ENCODE measurements at regions not wholly inside any gene's neighbourhood (a gene's known extent, or its start where the extent isn't known, plus 50 kb on each side); places are given as distances from the start of the nearest gene placed in this dataset.
"Not testable (repeated sequence)": the region's sequence is repeated elsewhere in the genome, so short reads cannot be mapped to it uniquely, and the experiment has no call there.

DNA sequence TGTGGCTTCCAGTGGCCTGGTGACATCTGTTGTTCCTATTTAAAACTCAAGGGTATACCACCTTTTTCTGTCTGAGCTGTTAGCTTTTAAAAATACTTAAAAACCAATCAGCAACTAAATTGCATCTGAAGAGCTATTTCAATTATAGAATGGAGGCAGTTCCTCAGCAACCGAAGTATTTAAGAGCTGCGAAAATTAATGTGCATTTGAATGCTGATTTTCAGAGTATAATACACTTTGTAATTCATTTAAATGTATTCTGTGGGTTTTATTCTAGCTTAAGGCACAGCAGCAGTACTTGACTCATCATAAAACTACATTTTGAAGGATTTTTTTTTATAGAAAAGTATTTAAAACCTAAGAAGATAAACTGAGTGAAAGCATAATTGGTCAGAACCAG, 404.9 kb upstream of the PRKCQ start:
- no peak for DNase-seq (ENCODE audit: low spot score)

DNA sequence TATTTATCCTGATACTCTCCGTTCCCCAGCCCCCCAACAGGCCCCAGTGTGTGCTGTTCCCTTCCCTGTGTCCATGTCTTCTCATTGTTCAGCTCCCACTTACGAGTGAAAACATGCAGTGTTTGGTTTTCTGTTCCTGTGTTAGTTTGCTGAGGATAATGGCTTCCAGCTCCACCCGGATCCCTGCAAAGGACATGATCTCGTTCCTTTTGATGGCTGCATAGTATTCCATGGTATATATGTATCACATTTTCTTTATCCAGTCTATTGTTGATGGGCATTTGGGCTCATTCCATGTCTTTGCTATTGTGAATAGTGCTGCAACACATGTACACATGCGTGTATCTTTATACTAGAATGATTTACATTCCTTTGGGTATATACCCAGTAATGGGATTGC, 403.9 kb upstream of the PRKCQ start:
- DNase-seq (ENCODE audit: low spot score): not testable (repeated sequence)

DNA sequence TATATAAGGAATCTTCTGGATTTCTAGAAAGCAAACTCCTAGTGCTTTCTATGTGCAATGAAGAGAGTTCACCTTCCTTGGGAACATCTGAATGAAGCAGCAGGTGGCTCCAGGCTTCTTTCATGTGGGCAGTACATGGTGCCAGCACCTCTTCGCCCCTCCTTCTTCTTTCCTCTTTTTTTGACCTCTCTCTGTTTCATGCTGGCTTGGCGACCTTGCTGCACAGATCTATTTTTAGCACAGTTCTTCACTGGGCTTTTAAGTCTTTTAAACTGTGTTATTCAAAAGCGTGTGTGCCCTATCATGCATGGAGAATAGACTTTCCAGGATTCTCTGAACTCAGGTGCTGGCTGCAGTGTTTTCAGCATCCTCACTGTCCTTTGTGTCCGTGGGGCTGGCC, 400.3 kb upstream of the PRKCQ start:
- no peak for DNase-seq (ENCODE audit: low spot score)

DNA sequence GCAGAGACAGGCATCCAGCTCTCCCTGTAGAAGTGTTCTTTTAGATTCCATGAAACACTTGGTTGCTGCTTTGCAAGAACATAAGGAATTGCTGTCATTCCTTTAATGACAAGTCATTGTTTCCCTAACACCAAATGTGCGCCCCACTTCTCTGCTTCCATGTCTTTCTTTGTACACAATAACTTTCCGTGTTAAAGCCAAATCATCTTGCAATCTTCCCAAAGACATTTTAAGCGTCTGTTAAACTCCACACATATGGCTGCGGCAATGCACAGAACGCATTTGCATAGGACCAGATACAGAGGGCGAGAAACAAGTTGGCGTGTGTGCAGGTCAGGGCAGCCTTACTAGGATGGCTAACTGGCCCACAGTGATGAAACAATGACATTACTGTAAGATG, 399.3 kb upstream of the PRKCQ start:
- DNase-seq (ENCODE audit: low spot score): no peak

DNA sequence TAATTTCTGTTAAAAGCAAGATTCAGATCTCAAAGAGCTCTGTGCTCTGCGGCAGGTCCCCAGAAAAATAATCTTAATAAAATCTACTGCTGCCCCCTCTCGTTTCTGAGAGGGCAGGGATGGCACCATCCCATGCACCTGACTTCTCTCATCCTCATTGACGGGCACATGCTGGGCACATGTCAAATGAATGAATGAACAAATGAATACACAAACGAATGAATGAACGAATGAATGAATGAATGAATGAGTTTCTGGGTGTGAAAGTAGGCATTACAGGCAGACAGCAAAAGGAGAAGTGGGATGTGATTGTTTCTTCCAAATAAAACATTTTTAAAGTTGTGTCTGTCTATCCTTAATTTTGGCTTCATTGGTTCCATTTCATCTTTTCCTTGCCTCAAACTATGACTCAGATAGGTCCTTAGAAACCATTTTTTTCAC, 398.1 kb upstream of the PRKCQ start:
- no peak for DNase-seq (ENCODE audit: low spot score)

DNA sequence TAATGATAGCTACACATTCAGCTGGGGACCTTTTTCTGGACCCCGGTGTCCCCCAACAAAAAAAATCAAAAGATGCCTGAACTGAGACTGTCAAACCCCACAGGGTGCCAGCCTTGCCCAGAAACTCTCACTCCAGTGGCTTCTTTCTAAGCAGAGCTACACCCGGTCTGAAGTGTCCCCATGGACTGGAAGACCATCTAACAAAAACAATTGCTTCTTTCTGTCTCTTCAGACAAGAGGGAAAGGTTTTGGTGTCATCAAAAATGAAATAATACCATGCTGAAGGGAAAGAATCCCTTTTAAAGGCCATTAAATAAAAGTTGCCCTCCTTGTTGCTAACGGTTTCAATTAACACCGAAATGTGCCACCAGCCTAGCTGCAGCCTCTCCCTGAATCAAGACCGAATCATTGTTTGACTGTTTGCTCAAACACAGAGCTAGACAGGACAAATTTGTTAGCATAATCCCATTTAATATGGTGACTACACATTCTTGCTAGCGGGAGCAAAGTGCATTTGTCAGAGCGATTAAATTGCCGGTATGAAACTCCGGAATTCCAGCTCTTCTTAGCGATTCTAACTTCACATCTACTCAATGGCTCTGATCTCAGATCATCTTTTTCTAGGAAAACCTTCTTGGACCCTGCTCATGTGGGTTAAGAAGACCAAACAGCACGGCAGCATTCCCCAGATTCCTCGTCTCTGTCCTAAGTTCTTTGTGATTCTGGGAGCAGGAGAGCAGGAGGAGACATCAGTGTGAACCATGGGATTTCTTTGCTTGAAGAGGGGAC, 397.5 kb upstream of the PRKCQ start:
- DNase-seq (ENCODE audit: low spot score): no peak

DNA sequence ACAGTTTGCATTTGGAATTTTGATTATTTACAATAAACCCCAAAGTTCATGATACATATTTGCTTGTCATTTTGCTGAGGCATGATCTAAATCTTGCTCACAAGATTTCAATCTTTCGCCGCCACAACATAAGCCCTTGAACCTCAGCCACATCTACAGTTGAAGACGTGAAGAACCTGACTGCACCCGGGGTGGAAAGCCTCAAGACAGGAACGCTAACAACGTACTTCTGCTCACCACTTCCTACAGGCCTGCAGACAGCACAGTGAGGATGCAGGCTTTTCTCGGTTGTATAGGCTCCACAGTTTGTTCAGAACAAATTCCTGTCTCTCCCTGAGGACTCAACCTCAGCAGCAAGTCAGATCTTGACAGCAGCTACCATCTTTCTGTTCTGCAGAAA, 393.8 kb upstream of the PRKCQ start:
- no peak for DNase-seq (ENCODE audit: low spot score)

DNA sequence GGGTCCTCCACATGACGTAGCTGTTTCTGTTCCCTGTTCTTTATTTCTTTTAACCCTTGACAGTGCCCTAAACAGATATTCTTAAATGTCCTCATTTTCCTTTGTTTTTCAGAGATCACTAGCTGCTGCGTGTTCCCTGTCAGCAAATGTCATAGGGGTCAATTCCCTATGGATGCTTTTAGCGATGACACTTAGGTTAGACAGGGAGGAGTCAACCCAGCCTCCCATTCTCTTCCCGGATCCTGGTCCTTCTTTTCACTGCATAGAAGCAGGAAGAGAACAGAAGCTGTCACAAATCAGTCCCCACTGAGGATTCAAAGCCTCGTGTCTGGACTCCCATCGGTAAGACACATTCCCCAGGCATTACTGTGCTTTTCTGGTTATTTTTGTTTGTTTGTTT, 392.1 kb upstream of the PRKCQ start:
- DNase-seq (ENCODE audit: low spot score): no peak

DNA sequence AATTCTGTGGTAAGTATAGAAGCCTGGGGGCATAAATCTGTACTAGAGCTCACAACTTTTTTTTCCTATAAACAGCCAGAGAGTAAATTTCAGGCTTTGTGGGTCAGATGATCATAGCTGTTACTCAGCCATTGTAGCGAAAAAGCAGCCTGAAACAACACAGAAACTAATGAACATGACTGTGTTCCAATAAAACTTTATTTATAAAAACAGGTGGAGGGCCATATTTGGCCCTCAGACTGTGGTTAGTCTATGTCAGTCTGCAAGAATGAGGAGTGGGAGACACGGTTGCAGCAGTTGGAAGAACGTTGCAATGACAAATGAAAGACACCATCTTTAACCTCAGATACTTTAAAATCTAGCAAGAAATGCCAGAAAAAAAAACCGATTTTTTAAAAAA, 389.6 kb upstream of the PRKCQ start:
- no peak for DNase-seq (ENCODE audit: low spot score)

DNA sequence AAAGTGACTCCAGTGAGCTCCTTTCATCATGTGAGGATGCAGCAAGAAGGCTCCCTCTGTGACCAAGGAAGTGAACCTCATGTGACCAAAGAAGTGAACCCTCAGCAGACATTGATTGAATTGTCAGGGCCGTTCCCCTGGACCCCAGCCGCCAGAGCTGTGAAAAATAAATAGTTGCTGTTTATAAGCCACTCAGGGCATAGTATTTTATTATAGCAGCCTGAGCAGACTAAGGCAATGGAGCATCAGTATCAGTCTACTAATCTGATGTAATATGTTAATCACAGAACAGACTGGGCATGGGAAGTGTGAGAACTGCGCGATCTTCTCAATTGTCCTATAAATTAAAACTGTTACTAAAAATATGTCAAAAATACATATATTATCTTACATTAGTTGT, 384.5 kb upstream of the PRKCQ start:
- DNase-seq (ENCODE audit: low spot score): no peak

DNA sequence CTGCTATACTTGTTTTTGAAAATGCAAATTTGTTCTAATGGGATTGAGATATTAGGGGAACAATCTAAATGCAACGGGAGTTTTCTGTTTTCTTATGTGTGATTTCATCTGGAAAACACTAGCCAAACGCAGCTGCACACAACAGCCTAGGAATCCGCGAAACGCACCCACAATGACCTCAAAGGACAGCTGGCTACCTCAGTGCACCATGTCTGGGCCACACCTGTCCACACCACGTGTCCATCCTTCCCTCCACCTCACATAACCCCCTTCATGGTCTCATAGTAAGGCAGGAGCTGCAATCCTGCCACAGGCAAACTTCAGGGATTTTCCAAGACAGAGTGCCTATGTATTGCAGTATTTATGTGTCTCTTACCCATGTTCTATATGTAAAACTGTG, 382.5 kb upstream of the PRKCQ start:
- no peak for DNase-seq (ENCODE audit: low spot score)

DNA sequence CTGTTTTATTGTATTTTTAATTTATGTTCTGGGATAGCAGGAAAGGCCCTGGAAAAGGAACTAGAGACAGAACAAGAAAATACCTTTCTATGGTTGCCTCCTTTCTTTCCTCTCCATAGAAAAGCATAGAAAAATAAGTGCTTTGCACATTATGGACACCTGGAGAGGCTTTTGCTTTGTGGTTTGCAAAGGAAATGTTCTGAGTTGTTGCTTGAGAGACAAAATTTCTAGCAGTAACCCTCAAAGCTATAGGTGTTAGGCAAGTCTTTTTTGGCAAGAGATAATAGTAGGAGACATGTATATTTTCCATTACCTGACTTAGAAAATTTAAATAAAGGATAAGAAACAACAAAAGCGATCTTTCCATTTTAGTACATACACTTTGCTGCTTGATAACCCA, 378.6 kb upstream of the PRKCQ start:
- DNase-seq (ENCODE audit: low spot score): no peak

DNA sequence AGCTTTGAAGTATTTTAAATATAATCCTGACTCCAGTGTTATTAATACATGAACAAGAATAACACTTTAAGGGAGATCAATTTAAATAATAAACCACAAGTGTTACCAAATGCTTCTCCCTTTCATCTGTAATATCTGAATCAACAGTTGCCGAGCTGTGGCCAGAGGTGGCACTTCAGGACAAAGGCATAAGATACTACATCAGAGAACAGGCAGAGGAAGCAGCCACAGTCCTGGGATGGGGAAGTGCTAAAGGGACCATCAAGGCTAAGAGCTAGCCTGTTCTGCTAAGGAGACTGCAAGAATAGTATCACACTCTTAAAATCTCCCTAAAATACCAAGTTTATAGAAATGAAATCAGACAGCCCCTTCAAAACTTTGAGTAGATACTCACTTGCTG, 378.2 kb upstream of the PRKCQ start:
- no peak for DNase-seq (ENCODE audit: low spot score)

DNA sequence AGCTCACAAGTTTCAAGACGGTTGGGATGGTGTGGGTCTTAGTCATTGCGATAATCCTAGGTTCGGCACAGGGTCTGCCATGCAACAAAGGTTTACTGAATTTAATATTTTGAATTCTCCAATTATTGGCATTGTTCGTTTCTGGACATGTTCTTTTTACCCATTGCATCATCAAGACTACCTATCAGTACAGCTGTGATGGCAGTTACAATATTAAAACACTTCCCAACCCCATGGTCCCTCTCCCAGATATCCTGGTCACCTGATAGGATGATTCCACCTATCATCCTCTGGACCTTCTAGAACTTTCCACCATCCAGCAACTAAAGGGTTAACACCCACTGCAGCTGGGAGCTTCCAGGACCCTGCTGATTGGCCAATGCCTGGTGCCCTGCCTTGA, 377.8 kb upstream of the PRKCQ start:
- no peak for DNase-seq (ENCODE audit: low spot score)

DNA sequence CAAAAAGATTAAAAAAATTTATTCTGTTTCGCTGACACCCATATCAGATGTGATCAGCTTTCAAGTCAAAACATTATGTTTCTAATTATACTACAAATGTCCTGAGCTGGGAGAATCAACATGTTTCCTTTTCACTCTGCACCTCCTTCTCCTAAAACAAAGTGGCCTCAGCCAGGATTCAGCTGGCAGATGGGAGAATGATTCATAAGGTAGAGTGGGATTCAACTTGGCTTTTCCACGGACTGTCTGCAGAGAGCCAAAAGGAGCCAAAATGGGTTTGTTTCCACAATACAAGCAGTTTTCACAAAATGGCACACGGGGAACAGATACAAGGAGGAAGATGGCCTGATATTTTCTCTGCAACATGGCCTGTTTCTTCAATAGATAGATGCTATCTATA, 376.5 kb upstream of the PRKCQ start:
- no peak for DNase-seq (ENCODE audit: low spot score)

DNA sequence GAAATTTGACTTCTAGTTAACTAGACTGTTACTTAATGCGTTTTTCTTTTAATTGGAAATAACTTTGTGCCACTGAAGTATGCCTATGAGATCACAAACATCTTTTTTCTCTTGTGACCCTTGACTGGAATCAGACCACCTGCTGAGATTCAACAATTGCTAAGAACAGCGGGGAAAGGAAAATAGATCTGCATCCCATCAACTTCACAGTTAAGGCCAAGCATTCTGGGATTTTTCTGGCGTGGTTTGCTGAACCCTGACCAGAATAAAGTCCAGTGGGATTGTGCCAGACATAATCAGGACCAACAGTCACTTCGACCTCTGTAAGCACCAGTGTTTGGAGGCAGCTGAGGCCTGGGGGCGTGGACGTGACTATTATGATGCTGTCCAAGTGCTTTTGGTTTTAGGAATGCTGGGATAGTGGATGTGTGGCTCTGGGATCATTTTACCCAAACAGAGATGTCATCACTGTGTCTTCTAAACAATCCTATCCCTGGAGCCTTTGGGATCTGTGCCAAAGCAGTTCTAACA, 373.3 kb upstream of the PRKCQ start:
- DNase-seq (ENCODE audit: low spot score): no peak

DNA sequence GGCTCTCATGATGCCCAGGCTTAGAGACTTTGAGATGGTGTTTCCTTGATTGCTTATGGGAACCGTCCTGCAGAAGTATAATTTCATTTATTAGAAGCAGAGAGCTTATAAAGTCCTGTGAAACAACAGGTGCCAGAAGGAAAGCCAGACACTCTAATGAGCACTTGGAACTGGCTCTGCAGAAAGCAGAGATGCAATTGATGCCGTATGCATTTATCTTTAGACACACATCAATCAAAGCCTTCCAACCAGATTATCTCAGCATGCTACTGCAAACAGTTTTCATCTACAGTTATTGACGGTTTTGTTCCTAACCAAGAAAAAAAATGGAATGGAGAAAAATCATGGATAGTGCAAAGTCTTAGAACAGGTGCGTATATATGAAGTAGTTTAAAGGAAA, 371.7 kb upstream of the PRKCQ start:
- DNase-seq (ENCODE audit: low spot score): no peak

DNA sequence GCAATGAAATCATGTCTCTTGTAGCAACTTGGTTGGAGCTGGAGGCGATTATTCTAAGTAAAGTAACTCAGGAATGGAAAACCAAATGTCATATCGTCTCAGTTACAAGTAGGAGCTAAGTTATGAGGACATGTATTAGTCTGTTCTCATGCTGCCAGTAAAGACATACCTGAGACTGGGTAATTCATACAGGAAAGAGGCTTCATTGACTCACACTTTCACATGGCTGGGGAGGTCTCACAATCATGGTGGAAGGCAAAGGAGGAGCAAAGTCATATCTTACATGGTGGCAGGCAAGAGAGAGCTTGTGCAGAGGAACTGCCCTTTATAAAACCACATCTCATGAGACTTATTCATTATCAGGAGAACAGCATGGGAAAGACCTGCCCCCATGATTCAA, 370.1 kb upstream of the PRKCQ start:
- DNase-seq (ENCODE audit: low spot score): no peak

DNA sequence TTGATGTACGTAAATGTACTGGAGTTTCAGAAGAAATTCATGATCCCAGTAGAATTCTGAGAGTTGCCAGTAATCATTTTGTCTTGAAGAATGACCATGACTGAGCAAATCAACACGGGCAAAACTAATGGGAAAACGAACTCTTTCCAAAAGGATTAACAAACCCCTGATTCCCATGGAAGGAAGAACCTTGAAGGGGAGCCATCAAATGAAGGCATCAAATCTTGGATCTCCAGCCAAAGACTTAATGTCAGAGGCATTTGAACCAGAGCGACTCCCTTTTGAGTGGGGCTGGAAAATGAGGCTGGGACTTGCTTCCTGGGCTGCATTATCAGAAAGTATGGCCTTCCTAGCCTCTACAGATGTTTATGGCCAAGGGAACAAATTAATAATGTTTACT, 364.4 kb upstream of the PRKCQ start:
- no peak for DNase-seq (ENCODE audit: low spot score)

DNA sequence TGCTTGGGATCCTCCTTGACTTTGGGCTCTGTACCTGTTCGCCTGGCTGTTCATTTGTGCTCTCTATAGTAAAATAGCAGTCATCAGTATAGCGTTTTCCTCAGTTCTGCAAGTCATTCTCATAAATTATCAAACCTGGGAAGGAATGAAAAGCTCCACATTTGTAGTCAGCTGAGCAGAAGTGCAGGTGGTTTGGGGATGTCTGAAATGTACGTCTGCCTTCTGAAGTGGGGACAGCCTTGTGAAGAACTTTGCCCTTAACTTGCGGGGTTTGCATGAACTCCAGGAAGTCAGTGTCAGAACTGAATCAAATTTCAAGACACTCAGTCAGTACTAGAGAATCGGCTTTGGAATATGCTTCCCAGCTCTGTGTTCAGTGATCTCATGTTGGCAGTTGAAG, 358.3 kb upstream of the PRKCQ start:
- no peak for DNase-seq (ENCODE audit: low spot score)

DNA sequence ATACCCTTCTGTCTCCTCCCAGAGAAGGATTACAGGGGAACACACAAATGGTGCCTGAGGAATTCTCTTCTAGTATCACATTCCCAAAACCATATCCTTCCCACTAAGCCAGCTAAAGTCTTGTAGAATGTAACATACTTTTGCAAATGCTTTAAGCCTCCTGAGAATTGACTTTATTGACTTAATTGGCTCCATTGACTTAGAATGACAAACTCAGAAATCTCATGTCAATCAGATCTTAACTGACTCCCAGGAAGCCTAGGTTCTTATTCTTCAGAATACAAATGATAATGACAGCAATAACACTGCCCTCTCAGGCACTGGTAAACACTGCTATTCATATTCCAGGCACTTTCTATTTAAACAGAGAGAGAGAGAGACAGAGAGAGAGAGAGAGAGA, 356.9 kb upstream of the PRKCQ start:
- no peak for DNase-seq (ENCODE audit: low spot score)

DNA sequence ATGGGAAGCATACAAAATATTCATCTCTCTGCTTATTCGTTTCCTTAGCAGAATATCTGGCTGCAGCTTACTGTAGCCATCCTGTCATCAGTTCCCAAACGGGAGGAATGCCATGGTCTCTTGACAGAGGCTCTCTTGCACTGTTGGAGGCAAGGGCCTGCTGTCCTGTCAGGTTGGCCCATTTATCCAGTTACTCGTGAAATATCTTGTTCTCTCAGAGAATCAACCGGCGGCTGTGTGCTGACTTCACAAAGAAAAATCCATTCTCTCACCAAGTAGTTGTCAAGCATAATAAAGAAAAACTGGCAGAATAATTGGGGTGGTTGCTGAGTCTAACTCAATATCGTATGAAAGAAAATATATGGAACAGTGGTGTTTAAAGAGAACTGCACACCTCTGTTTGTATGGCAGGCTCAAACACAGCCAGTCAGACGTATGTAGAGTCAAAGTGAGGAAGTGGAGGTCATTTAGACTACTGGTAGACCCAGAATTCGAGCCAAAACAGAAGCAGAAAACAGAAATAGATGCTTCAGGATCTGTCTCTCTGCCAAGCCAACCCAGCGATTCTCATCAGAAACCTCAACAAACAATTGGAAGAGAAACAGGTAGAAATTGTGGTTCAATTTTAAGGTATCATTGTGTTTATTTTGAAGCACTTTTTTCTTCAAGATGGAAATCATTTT, 349.2 kb upstream of the PRKCQ start:
- no peak for DNase-seq (ENCODE audit: low spot score)

DNA sequence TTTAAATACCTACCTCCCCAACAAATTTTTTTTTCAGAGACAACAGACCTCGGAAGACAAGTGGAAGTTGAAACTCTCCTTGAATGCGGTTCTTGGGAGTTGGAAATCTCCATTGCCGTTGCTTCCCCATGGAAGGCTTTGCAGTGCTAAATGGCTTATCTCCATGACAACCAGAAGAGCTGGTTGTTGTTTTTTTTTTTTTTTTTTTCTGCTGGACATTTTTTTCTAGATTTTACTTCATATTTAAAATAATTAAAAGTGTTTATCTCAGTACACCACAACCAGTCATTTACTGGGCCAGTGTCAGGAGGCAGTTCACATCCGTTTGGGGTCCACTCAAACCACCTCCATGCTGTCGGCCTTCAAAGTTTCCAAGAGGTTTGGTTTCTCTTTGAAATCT, 348.5 kb upstream of the PRKCQ start:
- no peak for DNase-seq (ENCODE audit: low spot score)

DNA sequence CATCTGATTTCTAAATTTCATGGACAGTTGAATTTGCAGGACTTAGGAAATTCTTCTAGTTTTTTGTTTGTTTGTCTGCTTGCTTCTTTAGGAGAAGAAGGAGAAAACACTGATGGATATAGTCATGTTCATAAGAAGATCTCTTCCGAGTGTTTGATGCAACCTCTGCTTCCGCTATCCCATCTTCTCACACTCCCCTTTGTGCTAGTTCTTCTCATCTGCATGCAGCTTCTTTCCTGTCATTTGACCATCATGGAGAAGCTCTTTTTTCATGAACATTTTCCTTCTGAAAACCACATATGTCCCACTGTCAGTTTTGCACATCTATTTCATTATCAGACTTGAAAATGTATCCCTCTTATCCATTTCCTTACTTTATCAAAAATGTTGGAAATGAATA, 346.9 kb upstream of the PRKCQ start:
- no peak for DNase-seq (ENCODE audit: low spot score)

All from germinal center (tissue), 1 donor.